ENCODE measurements at regions not wholly inside any gene's neighbourhood (a gene's known extent, or its start where the extent isn't known, plus 50 kb on each side); places are given as distances from the start of the nearest gene placed in this dataset.

DNA sequence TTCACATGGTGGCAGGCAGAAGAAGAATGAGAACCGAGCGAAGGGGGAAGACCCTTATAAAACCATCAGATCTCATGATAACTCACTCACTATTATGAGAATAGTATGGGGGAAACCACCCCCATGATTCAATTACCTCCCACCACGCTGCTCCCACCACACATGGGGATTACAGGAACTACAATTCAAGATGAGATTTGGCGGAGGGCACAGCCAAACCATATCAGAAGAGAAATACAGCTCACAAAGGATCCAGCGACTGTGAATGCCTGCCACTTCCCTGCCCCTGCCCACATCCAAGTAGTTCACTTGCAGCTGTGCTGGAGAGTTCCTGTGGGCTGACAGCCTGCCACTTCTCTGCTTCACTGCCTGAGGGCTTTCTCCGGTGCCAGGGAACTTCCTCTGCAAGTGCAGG, 148.7 kb downstream of the C7orf25 start:
- TF ChIP-seq, protein P1, sequence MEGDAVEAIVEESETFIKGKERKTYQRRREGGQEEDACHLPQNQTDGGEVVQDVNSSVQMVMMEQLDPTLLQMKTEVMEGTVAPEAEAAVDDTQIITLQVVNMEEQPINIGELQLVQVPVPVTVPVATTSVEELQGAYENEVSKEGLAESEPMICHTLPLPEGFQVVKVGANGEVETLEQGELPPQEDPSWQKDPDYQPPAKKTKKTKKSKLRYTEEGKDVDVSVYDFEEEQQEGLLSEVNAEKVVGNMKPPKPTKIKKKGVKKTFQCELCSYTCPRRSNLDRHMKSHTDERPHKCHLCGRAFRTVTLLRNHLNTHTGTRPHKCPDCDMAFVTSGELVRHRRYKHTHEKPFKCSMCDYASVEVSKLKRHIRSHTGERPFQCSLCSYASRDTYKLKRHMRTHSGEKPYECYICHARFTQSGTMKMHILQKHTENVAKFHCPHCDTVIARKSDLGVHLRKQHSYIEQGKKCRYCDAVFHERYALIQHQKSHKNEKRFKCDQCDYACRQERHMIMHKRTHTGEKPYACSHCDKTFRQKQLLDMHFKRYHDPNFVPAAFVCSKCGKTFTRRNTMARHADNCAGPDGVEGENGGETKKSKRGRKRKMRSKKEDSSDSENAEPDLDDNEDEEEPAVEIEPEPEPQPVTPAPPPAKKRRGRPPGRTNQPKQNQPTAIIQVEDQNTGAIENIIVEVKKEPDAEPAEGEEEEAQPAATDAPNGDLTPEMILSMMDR (IDR thresholded peaks at IDR 0.05; ENCODE audit: insufficient read depth, low read depth, low read length) = no peak
- no peak overlapping the region for H3K4me3 ChIP-seq (ENCODE audit: low read depth, low read length)
- DNase-seq (ENCODE audit: low read depth) = no peak

DNA sequence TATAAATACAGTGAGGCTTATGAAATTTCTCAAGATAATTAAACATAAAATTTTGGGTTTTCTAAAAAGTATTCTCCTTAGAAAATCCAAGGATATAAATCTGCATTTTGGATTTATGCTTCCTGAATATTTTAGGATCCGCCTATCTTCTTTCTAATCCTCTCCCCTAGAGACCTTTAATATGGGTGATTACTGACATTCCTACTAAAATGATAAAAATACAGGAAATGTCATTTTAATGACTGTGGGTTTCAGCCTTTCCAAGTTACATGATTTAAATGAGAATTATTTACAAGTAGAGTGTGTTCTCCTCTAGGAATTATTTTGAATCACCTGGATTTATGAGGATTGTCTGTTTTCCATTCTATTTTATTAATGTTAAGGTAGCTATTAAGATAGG, 150.4 kb downstream of the C7orf25 start:
- TF ChIP-seq, protein P1 (IDR thresholded peaks at IDR 0.05; ENCODE audit: insufficient read depth, low read depth, low read length) = no peak
- no peak overlapping the region for H3K4me3 ChIP-seq (ENCODE audit: low read depth, low read length)
- no peak for DNase-seq (ENCODE audit: low read depth)

DNA sequence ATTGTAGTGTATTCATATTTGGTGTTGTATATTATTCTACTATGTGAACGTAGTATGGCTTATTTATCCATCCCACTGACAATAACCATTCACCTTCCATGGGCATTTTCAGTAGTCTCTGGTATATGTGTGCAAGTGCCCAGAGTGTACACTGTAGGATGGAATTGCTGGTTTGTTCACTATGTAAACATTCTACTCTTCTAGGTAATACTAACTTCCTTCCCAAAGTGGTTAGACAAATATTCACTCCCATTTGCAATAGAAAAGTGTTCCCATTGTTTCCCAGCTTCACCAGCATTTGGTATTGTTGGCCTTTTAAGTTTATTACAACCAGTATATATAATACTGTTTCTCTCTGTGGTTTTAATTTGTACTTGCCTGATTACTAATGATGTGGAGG, 153.7 kb downstream of the C7orf25 start:
- no peak for DNase-seq (ENCODE audit: low read depth)
- no peak overlapping the region for H3K4me3 ChIP-seq (ENCODE audit: low read depth, low read length)
- TF ChIP-seq, protein P1 (IDR thresholded peaks at IDR 0.05; ENCODE audit: insufficient read depth, low read depth, low read length) = no peak

DNA sequence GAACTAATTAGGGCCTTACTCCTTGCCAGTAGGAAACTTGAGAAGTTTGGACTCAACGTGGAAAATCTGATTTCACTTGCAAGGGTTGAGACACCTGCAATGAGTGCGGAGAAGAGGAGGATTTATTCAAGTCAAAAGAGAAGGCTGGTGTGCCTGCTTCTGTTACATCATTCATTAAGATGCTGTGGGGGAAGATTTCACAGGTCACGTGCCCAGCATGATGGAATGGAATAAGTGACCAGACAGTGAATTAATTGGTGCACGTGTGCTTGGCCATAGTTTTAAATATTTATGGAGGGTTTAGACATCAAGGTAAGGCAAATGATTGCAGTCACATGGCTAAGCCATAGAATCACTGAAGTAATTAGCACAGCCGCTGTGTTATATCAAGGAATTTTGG, 155.0 kb downstream of the C7orf25 start:
- no peak overlapping the region for H3K4me3 ChIP-seq (ENCODE audit: low read depth, low read length)
- TF ChIP-seq, protein P1 (IDR thresholded peaks at IDR 0.05; ENCODE audit: insufficient read depth, low read depth, low read length) = no peak
- DNase-seq (ENCODE audit: low read depth) = no peak

DNA sequence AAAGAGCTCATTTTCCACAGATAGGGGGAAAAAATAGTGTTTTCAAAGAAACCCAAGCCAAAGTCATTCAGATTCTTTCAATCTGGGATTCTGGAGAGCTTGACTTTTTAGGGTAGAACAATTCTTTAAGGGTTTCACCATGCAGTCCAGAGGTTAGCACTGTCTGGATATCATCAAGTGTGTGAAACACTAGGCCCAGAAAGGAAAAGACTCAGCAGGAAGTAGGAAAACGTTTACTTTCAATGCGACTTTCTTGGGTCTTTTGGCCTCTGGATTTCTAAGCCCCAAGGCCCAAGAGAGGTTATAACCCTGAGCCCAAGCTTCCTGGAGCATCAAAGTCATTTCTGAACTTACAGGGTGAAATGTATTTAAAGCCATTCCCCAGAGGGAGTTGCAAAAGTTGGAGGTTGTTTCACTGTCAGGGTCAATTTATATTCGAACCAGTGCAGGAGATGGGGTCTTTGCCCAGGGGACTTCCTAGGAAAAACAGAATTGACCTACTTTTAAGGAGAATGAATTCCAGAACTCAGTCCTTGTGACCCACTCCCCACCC, 158.0 kb downstream of the C7orf25 start:
- TF ChIP-seq, protein P1 (IDR thresholded peaks at IDR 0.05; ENCODE audit: insufficient read depth, low read depth, low read length) = no peak
- H3K4me3 ChIP-seq (ENCODE audit: low read depth, low read length) = no peak overlapping the region
- no peak for DNase-seq (ENCODE audit: low read depth)

DNA sequence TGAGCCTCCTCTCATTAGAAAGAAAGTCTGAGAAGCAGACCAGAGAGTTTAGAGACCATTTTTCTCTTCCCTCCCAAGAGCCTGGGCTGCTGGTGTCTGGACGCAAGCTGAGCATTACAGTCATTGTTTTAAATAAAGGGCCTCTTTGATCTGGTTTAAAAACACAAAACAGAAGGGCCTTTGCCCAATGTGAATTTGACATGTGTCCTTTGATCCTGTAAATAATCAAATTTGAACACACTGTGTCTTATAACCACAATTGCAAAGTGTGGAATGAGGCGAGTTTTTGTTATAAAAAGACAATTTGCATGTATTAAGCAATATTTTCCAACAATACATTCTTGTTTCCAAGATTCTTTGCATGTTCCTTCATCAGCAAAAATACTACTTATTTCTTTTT, 158.5 kb downstream of the C7orf25 start:
- no peak overlapping the region for H3K4me3 ChIP-seq (ENCODE audit: low read depth, low read length)
- DNase-seq (ENCODE audit: low read depth) = no peak
- TF ChIP-seq, protein P1 (IDR thresholded peaks at IDR 0.05; ENCODE audit: insufficient read depth, low read depth, low read length) = no peak

DNA sequence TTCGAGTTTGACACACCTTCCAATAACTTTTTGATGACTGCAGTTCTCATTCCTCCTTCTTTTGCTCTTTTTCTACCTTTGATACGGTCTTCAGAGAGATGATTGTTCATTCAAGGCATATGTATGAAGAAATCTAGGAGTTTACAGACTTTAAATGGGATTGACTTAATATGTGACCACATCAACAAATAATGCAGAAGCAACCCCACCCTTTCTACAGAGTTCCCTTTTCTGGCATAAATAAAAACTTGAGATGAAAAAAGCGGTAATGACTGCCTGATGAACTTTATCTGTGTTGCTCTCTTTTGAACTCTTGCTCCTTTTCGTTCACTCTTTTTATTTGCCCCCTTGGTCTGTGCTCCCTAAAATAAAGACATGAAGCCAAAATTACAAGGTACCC, 161.7 kb downstream of the C7orf25 start:
- no peak overlapping the region for H3K4me3 ChIP-seq (ENCODE audit: low read depth, low read length)
- TF ChIP-seq, protein P1 (IDR thresholded peaks at IDR 0.05; ENCODE audit: insufficient read depth, low read depth, low read length) = no peak
- no peak for DNase-seq (ENCODE audit: low read depth)

Measured in fibroblast of villous mesenchyme (primary cell).